Liver (tissue), 3 donors: ENCODE measurements at regions not wholly inside any gene's neighbourhood (a gene's known extent, or its start where the extent isn't known, plus 50 kb on each side); places are given as distances from the start of the nearest gene placed in this dataset.

Source experiments
- JUND ChIP-seq, 2 donors: IDR thresholded peaks; 2 replicates each; pipeline ENCODE4 v1.6.1; 2016; ENCODE audit warnings: antibody characterized with exemption in 2 of 2
- TF ChIP-seq, protein P1 (sequence below): fragments of 150-350 bp; IDR thresholded peaks from 2 replicates; pipeline ENCODE4 v1.5.1; 2017; ENCODE audit warnings: improper control_type of control experiment, low read depth, low read length; ENCODE audit not compliant: missing input control
- TF ChIP-seq, protein P2 (sequence below): IDR thresholded peaks from 2 replicates; pipeline ENCODE4 v1.6.1; 2016; ENCODE audit warnings: antibody characterized with exemption
- donor health status: healthy.
- donor health status: healthy.

DNA sequence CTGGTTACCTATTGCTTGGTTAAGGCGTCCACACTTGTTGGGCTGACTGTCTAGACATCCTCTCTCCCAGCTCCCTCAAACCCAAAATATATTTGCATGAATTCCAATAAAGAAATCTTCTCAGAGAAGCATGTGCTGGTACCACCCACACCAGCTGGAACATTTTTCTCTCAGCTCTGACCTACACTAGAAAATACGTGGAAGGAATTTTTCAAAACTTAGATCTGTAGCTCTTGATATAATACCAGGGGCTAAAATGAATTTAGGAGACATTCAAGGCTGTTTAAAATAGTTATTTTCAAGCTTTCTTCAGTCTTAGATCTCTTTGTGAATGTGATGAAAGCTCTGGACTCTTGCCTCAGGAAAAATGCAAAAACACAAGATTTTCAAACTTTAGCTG is 590.4 kb downstream of the PDCD6IP start:
- TF ChIP-seq, protein P1, sequence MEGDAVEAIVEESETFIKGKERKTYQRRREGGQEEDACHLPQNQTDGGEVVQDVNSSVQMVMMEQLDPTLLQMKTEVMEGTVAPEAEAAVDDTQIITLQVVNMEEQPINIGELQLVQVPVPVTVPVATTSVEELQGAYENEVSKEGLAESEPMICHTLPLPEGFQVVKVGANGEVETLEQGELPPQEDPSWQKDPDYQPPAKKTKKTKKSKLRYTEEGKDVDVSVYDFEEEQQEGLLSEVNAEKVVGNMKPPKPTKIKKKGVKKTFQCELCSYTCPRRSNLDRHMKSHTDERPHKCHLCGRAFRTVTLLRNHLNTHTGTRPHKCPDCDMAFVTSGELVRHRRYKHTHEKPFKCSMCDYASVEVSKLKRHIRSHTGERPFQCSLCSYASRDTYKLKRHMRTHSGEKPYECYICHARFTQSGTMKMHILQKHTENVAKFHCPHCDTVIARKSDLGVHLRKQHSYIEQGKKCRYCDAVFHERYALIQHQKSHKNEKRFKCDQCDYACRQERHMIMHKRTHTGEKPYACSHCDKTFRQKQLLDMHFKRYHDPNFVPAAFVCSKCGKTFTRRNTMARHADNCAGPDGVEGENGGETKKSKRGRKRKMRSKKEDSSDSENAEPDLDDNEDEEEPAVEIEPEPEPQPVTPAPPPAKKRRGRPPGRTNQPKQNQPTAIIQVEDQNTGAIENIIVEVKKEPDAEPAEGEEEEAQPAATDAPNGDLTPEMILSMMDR, result no peak
- TF ChIP-seq, protein P2, sequence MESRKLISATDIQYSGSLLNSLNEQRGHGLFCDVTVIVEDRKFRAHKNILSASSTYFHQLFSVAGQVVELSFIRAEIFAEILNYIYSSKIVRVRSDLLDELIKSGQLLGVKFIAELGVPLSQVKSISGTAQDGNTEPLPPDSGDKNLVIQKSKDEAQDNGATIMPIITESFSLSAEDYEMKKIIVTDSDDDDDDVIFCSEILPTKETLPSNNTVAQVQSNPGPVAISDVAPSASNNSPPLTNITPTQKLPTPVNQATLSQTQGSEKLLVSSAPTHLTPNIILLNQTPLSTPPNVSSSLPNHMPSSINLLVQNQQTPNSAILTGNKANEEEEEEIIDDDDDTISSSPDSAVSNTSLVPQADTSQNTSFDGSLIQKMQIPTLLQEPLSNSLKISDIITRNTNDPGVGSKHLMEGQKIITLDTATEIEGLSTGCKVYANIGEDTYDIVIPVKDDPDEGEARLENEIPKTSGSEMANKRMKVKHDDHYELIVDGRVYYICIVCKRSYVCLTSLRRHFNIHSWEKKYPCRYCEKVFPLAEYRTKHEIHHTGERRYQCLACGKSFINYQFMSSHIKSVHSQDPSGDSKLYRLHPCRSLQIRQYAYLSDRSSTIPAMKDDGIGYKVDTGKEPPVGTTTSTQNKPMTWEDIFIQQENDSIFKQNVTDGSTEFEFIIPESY, result no peak
- no peak for TF ChIP-seq JUND (IDR thresholded peaks at IDR 0.05)
